SK-N-MC (cell line): ENCODE measurements at regions not wholly inside any gene's neighbourhood (a gene's known extent, or its start where the extent isn't known, plus 50 kb on each side); places are given as distances from the start of the nearest gene placed in this dataset.

ENCODE experiments used
- EZH2 ChIP-seq: fragments of 200-600 bp; sonication (generic); IDR thresholded peaks from one replicate; pipeline ENCODE4 v1.6.1; 2017; ENCODE audit warnings: antibody characterized with exemption
- POLR2AphosphoS5 ChIP-seq: IDR thresholded peaks from 2 replicates; pipeline ENCODE4 v1.6.1; 2012; ENCODE audit warnings: mild to moderate bottlenecking, low read depth, low read length, borderline replicate concordance

DNA sequence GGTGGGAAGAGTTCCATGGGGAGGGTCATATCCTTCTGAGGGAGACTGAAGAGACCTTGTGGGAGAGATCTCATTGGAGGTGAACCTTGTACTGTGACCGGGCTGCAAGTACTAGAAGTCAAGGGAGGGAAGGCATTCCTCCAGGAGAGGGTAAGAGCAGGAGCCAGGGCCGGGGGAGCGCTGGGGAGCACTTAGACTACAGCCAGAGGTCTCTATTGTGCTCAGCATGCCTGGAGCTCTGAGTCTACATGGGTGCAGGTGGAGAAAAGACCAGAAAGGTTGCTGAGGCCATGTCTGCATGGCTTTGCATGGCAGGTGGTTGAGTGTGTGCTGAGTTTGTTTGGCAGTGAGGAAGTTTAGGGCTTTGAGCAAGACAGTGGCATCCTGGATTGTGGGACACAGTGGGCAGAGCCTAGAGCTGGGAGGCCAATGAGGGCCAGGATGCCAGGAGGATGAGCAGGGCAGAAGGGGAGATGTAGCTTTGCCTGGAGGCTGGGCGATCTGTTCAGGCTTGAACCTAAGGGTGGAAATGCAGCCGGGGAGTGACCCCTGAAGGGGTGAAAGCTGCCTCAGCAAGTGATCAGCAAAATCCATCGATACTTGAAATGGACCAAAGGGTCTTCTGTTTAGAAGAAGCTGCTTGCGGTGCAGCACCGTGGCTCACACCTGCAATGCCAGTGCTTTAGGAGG, 317.4 kb upstream of the TNRC6C start:
- TF ChIP-seq EZH2 (no peak), POLR2AphosphoS5 (no peak)
